Effector CD4-positive, alpha-beta T cell (primary cell): ENCODE measurements at regions not wholly inside any gene's neighbourhood (a gene's known extent, or its start where the extent isn't known, plus 50 kb on each side); places are given as distances from the start of the nearest gene placed in this dataset.

Source experiments
- DNase-seq: peaks from one replicate; pipeline ENCODE4 v3.0.0-alpha.2; 2020

DNA sequence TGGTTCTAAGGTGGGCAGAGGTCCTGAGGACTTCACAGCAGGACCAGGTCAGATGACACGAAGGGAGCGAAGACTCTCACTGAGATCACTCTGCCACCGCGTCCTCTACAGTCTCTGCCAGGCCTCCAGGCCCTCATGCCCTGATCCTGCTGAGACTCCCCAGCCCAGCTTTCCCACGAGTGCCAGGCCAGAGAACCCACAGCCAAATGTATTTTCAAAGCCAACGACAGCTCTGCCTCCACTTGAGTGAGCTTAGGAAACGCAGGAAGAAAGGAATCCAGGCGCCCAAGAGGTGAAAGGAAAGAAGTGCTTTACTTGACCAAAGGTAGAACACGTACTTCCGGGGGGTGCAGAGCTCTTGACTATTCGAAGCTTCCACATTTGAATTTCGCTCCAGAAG, 275.0 kb downstream of the XXYLT1 start:
- DNase-seq: no peak

DNA sequence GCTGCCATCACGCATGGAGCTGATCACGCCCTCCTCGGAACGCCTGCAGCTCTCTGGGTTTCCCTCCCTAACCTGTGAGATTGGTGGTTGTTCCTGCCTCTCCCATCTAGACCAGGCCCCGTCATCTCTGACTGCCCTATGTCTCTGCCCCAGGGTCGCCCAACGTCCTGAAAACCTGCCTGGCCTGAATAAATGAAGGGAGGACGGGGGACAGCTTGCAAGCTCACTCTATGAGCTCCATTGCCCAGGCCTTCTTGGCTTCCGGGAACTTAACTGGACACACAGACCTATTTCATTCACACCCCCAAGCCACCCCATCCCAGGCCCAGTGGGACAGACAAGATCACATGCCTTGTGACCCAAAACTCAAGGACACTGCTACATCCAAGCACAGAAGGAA, 274.2 kb downstream of the XXYLT1 start:
- no peak for DNase-seq

DNA sequence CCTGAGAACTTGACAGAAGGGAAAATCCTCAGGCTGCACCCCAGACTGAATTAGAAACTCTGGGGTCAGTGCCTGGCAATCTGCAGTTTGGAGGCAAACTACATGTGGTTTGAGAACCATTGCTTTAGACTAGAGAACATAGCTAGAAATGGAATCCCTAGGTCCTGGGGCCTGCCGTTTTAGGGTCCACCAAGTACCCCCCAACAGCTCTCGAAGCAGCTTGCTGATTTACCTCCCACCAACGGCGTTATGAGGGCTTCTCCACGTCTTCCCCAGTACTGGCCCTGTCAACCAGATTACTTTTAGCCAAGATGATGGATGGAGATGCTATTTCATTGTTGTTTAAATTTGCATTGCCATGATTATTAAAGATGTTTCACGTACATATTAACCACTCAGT, 272.5 kb downstream of the XXYLT1 start:
- no peak for DNase-seq

DNA sequence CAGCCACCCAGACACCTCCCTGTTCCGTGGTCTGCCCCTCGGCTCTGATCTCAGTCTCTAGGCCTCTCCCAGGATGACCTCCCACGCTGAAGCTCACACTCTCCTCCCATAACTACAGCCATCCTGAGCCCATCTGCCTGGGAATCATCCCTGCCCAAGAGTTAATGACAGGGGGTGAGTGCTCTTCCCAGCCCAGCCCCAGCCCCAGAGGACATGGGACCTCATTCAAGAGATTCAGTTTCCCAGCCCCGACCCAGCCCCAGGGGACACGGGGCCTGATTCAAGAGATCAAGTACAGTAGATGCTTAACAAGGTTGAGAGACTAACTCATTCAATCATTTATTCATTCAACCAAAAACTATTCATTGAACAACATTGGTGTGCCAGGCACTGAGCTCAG, 272.0 kb downstream of the XXYLT1 start:
- DNase-seq: no peak

DNA sequence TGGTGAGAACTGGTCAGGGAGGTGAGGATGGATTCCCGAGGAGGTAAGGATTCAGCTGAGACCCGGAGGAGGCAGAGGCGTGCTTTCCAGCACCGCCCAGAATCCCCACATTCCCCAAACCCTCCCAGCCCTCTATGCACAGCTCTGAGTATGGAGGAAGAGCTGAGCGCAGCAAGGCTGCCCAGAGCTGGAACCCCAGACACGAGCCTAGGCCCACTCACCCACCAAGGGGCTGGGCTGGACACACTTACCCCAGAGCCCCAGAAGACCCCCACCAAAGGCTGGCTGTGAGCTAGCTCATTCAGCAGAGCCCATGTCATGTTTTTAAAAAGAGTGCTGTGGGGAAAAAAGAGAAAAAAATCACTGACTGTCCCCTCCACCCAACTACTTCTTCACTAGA, 271.5 kb downstream of the XXYLT1 start:
- DNase-seq: no peak

DNA sequence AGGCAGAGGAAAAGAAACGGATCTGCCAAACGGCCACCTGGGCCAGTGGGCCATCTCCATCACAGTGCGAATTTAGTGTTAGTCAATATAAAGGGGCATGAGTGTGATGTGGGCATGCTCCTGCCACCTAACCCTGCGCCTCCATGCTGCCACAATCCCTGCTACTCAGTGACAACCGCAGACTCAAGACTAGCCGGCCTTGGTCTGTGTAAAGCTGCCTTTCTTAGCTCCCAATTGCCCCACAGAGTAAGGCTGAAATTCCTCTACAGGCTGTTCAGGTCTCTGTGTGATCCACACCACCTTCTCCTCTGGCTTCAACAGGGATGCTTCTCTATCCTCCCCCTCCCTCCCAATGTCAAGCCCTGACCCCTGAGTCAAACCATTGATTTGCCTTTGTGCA, 269.7 kb downstream of the XXYLT1 start:
- DNase-seq: no peak

DNA sequence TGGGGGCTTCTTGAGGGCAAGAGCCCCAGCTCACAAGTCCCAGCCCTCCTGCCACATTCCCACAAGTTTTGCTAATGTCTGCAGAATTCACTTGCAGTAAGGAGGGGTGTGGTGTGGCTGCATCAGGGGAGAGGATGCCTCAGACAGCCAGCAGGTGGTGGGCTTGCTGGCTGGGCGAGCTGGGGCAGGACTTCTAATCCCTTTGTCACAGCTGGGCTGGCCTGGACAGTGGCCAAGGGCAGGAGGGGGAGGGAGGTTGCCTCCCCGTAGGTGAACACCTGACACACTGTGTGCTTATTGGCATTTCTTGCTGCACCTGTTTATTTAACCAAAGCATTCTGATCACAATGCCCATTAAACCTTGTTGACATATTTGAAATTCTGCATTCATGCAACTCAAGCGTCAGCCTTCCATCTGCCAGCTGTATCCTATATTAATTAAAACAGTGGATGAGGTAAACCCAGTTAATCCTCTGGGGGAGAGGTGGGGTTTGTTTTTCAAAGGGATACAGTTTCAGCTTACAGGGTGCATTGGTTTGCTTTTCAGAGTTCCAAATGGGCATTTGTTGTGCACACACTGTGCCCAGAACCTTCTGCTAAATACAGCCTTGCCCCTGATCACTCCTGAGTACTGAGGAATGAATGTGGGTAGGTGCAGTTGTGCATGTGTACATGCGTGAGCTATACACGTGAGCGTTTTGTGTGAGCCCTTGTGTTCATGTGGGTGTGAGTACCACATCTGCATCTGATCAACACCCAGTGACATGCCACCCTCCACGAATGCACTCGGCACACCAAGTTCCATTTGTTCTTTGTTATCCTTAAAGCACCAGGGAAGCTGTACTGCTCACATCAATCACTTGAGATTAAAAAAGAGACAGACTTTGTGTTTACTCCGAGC, 268.7 kb downstream of the XXYLT1 start:
- DNase-seq: no peak

DNA sequence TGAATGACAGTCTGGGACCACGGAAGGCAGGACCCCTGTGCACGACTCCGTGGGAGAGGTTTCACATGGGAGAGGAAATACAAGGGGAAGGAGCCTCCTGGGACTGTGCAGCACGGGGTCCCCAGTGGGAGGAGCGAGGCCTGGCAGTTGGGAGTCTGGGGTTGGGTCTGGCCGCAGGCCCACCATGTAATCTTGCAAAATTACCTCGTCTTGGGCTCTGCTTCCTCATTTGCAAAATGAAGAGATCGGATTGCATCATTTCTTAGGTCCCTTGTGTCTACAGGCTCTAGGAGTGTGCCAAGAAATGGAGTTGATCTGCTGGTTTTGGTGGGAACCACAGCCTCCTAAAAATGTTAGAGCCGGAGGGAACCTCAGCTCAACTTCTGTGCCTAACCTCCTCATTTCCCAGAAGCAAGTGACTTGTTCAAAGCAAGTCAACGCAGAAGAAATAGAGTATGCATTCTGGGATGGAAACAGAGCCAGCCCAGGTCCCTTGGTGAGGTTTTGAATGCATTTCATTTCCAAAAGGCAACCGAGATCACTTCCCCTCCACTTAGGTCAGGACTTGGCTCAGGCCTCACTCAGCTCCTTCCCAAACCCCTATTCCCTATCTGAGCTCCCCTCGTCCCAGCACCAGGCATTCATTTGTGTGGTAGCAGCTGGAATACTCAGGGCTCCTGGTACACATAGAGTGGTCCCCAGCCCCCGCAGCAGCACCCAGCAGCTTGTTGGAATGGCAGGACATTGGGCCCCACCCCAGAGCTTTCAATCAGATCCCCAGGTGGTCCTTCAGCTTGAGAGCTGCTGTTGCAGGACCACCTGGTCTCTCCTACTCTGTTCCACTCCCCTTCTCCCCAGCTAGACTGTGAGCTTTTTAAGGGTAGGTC, 267.7 kb downstream of the XXYLT1 start:
- no peak for DNase-seq

DNA sequence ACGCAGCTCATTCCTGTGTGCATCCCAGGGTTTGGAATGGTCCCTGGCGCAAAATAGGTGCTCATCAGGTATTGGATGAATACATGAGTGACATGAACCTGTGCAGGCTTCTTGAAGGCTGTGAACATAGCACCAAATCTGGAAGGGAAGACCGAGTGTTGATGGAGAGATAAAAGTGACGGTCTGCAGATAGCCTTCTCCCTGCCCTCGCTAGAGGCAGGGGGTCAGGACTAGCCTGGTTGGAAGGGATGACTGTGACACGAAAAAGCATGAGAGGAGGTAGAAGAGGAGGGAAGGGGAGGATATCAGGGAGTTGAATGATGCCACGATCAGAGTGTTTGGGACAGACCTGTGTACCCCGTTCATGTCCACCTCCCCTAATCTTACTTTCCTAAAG, 267.1 kb downstream of the XXYLT1 start:
- DNase-seq: no peak

DNA sequence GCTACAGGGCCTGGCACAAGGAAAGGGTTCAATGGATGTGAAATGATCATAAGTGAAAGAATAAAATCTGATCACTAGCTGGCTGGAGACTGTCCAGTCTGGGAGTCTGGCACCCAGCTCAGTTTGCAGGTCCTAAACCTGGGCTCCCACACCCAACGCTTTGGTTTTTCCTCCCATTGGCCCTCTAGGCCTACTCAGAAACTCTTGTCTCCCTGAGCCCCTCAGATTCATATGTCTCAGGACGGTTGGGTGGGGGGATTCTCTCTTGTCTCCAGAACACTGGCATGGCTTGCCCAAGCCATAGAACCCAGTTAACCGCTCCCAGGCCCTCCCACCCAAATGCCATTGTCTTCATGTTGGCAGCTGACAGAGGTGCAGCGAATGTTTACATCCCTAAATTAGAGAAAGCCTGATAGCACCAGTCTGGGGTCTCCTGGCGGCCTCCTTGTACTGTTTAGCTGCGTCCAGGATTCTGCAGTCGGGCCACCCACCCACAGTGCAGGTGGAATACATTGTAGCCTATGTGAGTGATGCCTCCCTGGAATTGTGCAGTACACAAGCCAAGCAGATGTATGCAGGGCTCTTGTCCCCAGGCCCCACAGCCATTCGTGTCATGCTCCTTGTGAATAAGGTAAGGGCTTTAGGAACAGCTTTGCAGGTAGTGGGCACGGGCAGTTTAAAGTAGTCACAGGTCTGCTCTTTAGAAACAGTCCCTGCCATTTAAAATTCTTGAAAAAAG, 266.3 kb downstream of the XXYLT1 start:
- DNase-seq: no peak

DNA sequence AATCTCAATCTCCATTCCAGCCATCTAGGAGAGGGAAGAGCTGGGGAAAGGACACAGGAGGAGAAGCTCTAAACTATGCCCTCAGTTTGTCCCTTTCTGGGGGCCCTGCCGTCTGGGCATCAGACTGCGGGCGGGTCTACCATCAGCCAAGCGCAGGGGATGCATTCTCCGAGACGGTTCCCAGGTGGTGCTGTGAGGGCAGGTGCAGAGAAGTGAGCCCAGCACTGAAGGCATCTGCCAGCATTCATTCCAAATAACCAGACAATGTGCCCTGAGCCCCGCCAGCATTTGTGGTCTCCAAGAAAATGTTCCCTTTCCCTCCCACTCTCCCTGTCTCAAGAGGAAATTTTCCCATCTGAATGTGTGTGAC, 265.7 kb downstream of the XXYLT1 start:
- no peak for DNase-seq

DNA sequence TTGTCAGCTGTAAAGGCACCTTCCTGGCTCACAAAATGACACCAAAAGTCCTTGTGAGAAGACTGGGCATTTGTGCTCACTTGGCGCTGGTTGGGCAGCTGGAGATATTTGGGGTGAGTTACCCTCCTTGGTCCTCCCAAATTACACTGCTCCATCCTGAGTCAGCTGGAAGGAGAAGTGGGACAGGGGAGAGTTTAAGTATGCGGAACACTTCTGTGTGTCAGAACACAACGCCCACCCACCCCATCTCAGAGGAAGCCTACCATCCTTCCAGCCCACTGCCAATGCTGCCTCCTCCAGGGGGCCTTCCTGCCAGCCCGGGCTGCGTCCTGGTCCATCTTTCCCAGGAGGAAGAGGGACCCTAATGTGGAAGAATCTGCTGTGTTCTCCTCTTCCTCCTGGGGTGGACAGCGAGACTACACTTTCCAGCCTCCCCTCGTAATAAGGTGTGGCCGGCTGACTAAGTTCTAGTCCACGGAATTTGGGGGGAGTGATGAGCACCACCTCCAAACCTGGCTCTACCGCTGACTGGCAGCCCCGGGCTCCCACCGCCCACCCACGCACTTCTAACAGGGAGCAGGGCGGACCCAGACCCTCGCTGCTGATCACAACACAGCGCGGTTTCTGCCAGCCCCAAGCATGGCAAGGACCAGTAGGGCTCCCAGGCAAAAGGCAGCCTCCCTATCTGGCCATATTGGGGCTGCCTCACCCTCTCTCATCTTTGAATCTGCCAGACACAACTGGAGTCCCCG, 265.0 kb downstream of the XXYLT1 start:
- no peak for DNase-seq

DNA sequence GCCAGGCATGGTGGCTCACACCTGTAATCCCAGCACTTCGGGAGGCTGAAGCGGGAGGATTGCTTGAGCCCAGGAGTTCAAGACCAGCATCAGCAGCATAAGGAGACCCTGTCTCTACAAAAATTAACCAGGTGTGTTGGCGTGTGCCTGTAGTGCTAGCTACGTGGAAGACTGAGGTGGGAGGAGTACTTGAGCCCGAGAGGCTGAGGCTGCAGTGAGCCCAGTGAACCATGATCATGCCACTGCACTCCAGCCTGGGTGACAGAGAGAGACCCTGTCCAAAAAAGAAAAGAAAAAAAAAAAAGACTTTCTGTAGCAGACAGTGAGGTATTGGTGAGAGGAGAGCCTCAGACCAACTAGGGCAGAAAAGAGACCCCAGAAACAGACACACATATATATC, 263.8 kb downstream of the XXYLT1 start:
- DNase-seq: no peak

DNA sequence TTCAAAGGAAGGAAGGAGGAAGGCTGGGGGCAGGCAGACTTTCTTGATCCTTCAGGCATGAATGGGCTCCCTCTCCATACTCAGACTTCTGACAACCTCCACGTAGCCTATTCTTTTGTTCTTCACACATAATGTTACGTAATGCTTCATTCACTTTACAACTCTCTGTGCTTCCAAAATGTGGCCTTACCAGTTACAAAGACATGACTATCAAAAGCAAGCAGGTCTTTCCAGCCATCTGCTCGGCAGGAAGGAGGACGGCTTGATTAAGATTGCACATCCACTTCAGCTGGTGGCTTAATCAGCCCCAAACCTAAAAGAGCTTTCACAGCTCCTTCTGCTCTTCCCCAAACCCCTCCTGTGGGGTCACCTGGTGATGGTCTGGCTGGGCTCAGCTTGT, 263.2 kb downstream of the XXYLT1 start:
- no peak for DNase-seq

DNA sequence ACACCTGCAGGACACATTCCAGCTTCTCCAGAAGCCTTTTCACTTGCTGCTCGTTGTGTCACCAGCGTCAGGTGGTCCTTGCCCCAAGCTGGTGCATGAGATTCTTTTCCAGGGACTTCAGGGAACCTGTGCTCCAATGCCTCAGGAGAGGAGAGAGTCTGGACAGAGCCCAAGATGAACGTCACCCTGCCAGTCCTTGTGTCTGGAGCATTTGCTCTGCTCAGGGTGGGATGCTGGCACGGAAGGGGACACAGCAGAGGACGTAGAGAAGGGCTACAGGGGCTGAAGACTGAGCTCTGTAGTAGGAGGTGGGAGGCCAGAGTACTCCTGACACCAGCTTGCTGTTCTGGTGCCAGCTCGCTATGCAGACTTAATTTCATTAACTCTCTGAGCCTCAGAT, 262.1 kb downstream of the XXYLT1 start:
- no peak for DNase-seq

DNA sequence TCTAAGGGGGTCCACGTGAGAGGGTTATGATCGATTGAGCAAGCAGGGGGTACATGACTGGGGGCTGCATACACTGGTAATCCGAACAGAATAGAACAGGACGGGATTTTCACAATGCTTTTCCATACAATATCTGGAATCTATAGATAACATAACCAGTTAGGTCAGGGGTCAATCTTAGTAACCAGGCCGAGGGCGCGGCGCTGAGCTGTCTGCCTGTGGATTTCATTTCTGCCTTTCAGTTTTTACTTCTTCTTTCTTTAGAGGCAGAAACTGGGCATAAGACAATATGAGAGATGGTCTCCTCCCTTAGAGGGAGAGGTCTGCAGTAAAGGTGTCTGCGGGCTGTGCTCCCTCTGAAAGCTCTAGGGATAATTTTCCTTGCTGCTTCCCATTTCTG, 261.3 kb downstream of the XXYLT1 start:
- DNase-seq: no peak

DNA sequence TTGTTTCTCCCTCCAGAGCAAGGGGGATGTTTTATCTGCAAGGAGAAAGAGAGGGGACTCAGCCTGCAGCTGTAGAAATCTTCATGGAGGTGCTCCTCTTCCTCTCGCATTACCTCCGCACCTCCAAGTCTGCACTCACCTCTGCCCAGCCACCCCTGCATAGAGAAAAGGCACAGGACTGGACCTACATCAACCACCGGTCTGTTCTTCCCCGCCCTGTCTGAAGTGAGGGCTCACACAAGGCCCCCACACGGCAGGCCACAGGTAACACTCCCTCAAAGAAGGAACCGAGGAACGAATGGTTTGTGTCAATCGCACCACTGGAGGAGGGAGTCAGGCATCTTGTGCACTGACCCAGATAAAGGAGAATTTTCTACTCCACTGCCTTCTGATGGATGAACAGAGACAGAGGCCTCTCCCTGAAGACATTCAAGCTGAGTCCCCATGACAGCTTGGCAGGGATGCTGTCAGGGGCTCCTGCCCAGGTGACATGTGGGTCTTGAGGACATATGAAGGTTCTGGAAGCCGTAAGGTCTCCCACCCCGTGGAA, 260.3 kb downstream of the XXYLT1 start:
- no peak for DNase-seq

DNA sequence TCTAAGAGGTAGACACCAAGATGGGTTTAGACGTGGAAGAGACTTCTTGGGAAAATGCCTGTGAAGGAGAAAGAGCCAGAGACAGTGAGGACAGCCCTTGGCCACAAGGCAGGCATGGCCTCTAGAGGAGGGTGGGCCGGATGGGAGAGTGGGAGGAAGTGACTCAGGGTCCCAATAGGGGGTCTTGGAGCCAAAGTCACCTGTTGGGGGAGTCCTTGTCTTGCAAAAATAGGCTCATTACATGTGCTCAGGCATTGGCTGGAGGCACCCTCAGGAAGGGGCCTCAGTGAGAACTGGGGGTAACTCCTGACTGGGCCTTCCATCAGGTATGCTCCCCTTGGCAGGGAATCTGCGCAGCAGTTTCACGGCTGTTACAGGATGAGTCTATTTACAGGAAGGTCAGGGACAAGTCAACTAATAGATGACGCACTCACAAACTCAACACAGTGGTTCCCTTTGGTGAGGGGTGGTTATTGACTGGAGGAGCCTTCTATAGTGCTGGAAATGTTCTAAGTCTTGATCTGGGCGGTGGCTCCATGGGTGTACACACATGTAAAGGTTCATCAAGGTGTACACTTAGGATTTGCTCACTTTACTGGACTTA, 259.6 kb downstream of the XXYLT1 start:
- DNase-seq: no peak

DNA sequence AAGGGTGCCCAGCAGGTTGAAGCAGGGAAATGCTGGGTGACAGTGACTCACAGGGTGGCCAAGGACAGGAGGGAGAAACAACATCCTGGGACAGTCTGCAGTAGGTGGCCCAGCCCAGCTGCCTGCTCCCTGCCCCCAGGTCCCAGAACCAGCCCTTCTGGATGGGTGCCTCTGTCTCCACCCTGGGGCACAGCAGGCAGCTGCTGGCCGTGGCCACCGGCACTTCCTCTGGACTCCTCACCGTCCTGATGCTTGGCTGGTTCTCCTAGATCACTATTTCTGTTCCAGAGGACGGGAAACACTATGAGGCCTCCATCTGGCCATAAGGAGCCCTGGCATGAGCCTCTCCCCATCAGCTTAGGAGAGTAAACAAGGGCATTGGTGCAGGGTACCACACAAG, 258.9 kb downstream of the XXYLT1 start:
- no peak for DNase-seq

DNA sequence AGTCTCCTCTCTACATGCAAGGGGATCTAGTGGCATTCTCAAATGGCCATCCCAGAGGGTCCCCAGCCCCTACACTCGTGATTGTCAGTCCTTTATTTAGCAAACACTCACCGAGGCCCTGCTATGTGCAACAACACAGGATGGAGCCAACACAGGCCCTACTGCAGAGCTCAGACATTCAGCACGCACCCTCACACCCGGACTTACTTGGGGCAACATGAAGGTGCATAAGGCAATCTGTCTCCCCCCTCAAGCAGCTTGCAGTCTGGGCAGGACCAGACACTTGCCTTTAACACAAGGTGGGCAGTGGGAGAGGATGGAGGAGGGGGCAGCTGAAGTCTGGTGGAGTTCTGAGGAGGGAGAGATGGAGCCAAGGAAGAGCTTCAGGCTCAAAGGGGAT, 258.4 kb downstream of the XXYLT1 start:
- DNase-seq: no peak

DNA sequence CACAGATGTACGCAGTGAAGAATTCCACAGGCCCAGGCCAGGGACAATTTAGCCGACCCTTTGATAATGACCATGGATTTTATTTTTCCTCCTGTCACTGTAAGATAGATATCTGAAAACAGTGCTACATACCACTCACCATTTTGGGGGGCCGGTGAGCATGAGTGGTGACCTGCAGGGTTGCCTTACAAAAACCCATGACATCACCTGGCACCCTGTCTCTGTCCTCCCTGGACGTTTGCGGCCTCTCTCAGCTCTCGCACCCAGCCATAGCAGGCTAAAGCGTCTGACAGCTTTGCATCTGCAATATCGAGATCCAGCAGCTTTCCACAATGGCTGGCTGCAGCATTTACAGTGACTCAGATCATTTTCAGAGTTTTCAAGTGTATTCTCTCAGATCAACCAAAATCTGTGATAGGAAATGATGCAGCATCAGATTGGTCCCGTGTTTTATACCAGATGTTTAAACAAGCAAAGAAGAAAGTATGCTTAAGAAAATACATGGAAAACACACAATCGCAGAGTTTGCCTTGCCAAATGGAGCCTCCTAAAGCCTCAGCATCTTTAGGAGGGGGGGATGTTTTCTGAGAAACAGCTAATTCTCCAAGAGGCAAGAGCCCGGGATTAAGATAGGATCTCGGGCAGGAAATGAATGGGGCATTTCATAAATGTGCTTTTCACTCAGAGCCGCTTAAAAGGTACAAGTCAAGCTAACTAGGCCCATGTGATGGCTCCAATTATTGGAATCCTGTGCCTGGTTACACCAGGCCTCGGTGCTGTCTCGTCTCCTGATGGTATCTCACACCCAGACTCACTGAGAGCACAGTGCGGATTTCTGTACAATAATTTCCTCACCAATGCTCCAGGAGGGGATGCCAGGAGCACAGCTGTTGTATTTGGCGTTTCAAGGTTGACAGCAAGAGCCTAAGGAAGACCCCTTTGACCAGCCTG, 257.3 kb downstream of the XXYLT1 start:
- DNase-seq: no peak
